H1 (cell line): ENCODE measurements at regions not wholly inside any gene's neighbourhood (a gene's known extent, or its start where the extent isn't known, plus 50 kb on each side); places are given as distances from the start of the nearest gene placed in this dataset.

ENCODE experiments used
- ASH2L ChIP-seq: fragments of 200-600, 300-600 bp; sonication (generic); IDR thresholded peaks from one replicate; pipeline ENCODE4 v1.7.1; 2017; ENCODE audit warnings: low read length
- ATF3 ChIP-seq: IDR thresholded peaks from 2 replicates; pipeline ENCODE4 v1.6.1; 2011; ENCODE audit warnings: low read depth, mild to moderate bottlenecking, low read length; ENCODE audit not compliant: insufficient read depth
- CHD1 ChIP-seq: IDR thresholded peaks from 2 replicates; pipeline ENCODE4 v1.6.1; 2012; ENCODE audit warnings: low read depth, low read length, improper control_type of control experiment
- CTCF ChIP-seq, 3 experiments: IDR thresholded peaks; 1 replicate in 2 of 3; 2 replicates in 1 of 3; pipeline versions ENCODE4 v1.5.1 to v1.6.1; 2011; ENCODE audit warnings: low read length in 3 of 3, mild to moderate bottlenecking in 3 of 3, inconsistent platforms in 2 of 3, low read depth in 1 of 3, moderate library complexity in 1 of 3; ENCODE audit not compliant: insufficient read depth in 1 of 3; ENCODE audit errors: control extremely low read depth in 1 of 3
- EP300 ChIP-seq, 2 experiments: IDR thresholded peaks; 1 replicate in 1 of 2; 2 replicates in 1 of 2; pipeline ENCODE4 v1.6.1; 2011 to 2012; ENCODE audit warnings: low read depth in 2 of 2, low read length in 2 of 2, mild to moderate bottlenecking in 2 of 2, borderline replicate concordance in 1 of 2, inconsistent platforms in 1 of 2, moderate library complexity in 1 of 2
- EZH2 ChIP-seq: fragments of 200-600 bp; sonication (generic); IDR thresholded peaks from 2 replicates; pipeline ENCODE4 v1.7.1; 2012; ENCODE audit warnings: low read depth, mild to moderate bottlenecking, moderate library complexity, low read length, inconsistent platforms; ENCODE audit not compliant: severe bottlenecking
- GTF2F1 ChIP-seq: IDR thresholded peaks from 2 replicates; pipeline ENCODE4 v1.6.1; 2012; ENCODE audit warnings: low read depth, low read length, improper control_type of control experiment, borderline replicate concordance
- MAFK ChIP-seq: IDR thresholded peaks from 2 replicates; pipeline ENCODE4 v1.6.1; 2012; ENCODE audit warnings: low read depth, mild to moderate bottlenecking, improper control_type of control experiment, low read length
- PHF8 ChIP-seq: fragments of 200-600 bp; sonication (generic); conservative IDR thresholded peaks from 2 replicates; pipeline ENCODE4 v1.7.1; 2012; ENCODE audit warnings: low read depth, mild to moderate bottlenecking, inconsistent platforms, low read length, moderate library complexity

GRCh38 chr4:96652821-96653220 is 812.9 kb downstream of the PDHA2 start:
- TF ChIP-seq ATF3 (no peak), CTCF (IDR thresholded peaks at IDR 0.05; ENCODE audit: control extremely low read depth in 1 of 3, insufficient read depth in 1 of 3, low read depth in 1 of 3, low read length in 3 of 3) (no peak), EP300 (IDR thresholded peaks at IDR 0.05; ENCODE audit: borderline replicate concordance in 1 of 2, low read depth in 2 of 2, low read length in 2 of 2) (no peak), CHD1 (no peak), MAFK (no peak), GTF2F1 (no peak), EZH2 (no peak), PHF8 (no peak), ASH2L (no peak)
